HUES6 (cell line): ENCODE measurements at regions not wholly inside any gene's neighbourhood (a gene's known extent, or its start where the extent isn't known, plus 50 kb on each side); places are given as distances from the start of the nearest gene placed in this dataset.
"Not testable (repeated sequence)": the region's sequence is repeated elsewhere in the genome, so short reads cannot be mapped to it uniquely, and the experiment has no call there.

Experiments
- H3K27ac ChIP-seq: 2 replicates; pipeline ENCODE4 v1.7.0; 2013; ENCODE audit warnings: low read depth, mild to moderate bottlenecking, low read length, inconsistent platforms
- H3K27me3 ChIP-seq: 2 replicates; pipeline ENCODE4 v1.6.1; 2013; ENCODE audit warnings: low read length; ENCODE audit not compliant: control insufficient read depth, insufficient read depth
- H3K36me3 ChIP-seq: 2 replicates; pipeline ENCODE4 v1.6.1; 2013; ENCODE audit warnings: low read length; ENCODE audit not compliant: control insufficient read depth, insufficient read depth
- H3K4me1 ChIP-seq: 2 replicates; pipeline ENCODE4 v1.6.1; 2013; ENCODE audit warnings: low read length; ENCODE audit not compliant: control insufficient read depth, insufficient read depth
- H3K4me3 ChIP-seq: 2 replicates; pipeline ENCODE4 v1.5.1; 2013; ENCODE audit warnings: low read depth, low read length
- H3K9ac ChIP-seq: one replicate; pipeline ENCODE4 v1.6.1; 2013; ENCODE audit warnings: mild to moderate bottlenecking, low read length
- H3K9me3 ChIP-seq: 2 replicates; pipeline ENCODE4 v1.6.1; 2013; ENCODE audit warnings: low read depth, low read length; ENCODE audit not compliant: control insufficient read depth, insufficient read depth

- peaks cover 12% of the 10 kb centered on the region for H3K9me3 ChIP-seq
- not testable (repeated sequence) for H3K27me3 ChIP-seq, H3K4me1 ChIP-seq, H3K4me3 ChIP-seq, H3K36me3 ChIP-seq, H3K9ac ChIP-seq, H3K27ac ChIP-seq
Measured at GRCh38 chrX:119296973-119297372, 60.9 kb downstream of the PGRMC1 start.

DNA sequence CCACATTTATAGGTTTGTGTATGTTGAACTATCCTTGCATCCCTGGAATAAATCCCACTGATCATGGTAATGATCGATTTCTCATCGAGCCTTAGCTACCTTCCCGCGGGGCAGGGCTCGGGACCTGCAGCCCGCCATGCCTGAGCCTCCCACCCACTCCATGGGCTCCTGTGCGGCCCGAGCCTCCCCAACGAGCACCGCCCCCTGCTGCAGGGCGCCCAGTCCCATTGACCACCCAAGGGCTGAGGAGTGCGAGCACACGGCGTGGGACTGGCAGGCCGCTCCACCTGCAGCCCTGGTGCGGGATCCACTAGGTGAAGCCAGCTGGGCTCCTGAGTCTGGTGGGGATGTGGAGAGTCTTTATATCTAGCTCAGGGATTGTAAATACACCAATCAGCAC lies 63.7 kb downstream of the PGRMC1 start:
- H3K9me3 ChIP-seq = peaks cover 12% of the 10 kb centered on the region
- not testable (repeated sequence) for H3K27ac ChIP-seq, H3K4me1 ChIP-seq, H3K27me3 ChIP-seq, H3K36me3 ChIP-seq, H3K9ac ChIP-seq, H3K4me3 ChIP-seq

- Histone ChIP-seq H3K27me3 (no peaks in the 10 kb centered on the region), H3K9me3 (peaks cover 2% of the 10 kb centered on the region; the same call in 1 of the 2 replicates), H3K9ac (no peak overlapping the region), H3K4me1 (no peaks in the 10 kb centered on the region; the same call in 1 of the 2 replicates), H3K27ac (no peak overlapping the region), H3K4me3 (no peak overlapping the region), H3K36me3 (no peaks in the 10 kb centered on the region; the same call in 1 of the 2 replicates)
Measured at GRCh38 chrX:119303137-119303536, 67.1 kb downstream of the PGRMC1 start.

DNA sequence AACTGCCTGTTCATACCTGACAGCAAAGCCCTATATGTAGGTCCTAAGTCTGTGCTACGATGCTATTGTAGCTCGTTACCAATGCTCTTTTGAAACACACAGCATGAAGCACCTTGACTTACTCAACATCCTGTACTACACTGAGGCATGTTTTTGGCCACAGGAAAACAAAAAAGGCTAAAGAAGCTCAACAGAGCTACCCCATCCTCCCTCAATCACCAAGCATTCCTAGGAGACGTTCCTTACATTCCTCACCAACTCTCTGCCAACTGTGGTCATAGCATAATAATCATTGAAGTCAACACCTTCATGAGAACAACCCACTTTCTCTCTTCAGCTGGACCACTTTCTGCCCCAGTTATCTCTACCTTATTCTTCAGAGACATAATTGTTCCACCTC lies 73.7 kb upstream of the SLC25A43 start:
- H3K36me3 ChIP-seq = no peaks in the 10 kb centered on the region
- H3K4me3 ChIP-seq = peak overlapping the region; percentile 26; the same call in 1 of the 2 replicates
- no peaks in the 10 kb centered on the region for H3K27me3 ChIP-seq
- peak overlapping the region; percentile 38 for H3K9ac ChIP-seq
- H3K4me1 ChIP-seq = peaks cover 16% of the 10 kb centered on the region; the same call in 1 of the 2 replicates
- H3K27ac ChIP-seq = peak overlapping the region; percentile 54; the same call in 1 of the 2 replicates
- H3K9me3 ChIP-seq = peaks cover 16% of the 10 kb centered on the region; the same call in 1 of the 2 replicates

GRCh38 chrX:119331873-119332272 lies 67.3 kb upstream of the SLC25A43 start:
- H3K9me3 ChIP-seq = peaks cover 14% of the 10 kb centered on the region
- H3K4me3 ChIP-seq, H3K9ac ChIP-seq, H3K36me3 ChIP-seq, H3K27me3 ChIP-seq, H3K27ac ChIP-seq, H3K4me1 ChIP-seq: not testable (repeated sequence)

- H3K27me3 ChIP-seq, H3K27ac ChIP-seq, H3K4me1 ChIP-seq, H3K36me3 ChIP-seq, H3K9ac ChIP-seq, H3K4me3 ChIP-seq: not testable (repeated sequence)
- peaks cover 14% of the 10 kb centered on the region for H3K9me3 ChIP-seq
Measured at GRCh38 chrX:119332855-119333720, 66.0 kb upstream of the SLC25A43 start.

DNA sequence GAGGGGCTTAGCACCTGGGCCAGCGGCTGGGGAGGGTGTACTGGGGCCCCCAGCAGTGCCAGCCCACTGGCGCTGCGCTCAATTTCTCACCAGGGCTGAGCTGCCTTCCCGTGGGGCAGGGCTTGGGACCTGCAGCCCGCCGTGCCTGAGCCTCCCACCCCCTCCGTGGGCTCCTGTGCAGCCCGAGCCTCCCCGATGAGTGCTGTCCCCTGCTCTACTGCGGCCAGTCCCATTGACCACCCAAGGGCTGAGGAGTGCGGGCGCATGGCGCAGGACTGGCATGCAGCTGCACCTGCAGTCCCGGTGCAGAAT lies 65.5 kb upstream of the SLC25A43 start:
- not testable (repeated sequence) for H3K4me1 ChIP-seq

DNA sequence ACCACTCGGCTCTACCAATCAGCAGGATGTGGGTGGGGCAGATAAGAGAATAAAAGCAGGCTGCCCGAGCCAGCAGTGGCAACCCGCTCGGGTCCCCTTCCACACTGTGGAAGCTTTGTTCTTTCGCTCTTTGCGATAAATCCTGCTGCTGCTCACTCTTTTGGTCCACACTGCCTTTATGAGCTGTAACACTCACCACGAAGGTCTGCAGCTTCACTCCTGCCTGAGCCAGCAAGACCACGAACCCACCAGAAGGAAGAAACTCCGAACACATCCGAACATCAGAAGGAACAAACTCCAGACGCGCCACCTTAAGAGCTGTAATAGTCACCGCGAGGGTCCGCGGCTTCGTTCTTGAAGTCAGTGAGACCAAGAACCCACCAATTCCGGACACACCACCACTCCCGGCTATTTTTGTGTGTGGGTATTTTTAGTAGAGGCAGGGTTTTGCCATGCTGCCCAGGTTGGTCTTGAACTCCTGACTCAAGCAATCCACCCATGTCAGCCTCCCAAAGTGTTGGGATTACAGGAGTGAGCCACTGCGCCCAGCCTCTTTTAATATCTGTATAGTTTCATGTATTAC lies 64.6 kb upstream of the SLC25A43 start:
- H3K4me1 ChIP-seq, H3K27ac ChIP-seq, H3K9ac ChIP-seq, H3K27me3 ChIP-seq, H3K36me3 ChIP-seq, H3K4me3 ChIP-seq: not testable (repeated sequence)
- peaks cover 22% of the 10 kb centered on the region for H3K9me3 ChIP-seq

More for the DNA sequence above, 65.5 kb upstream of the SLC25A43 start:
- H3K36me3 ChIP-seq, H3K27me3 ChIP-seq, H3K27ac ChIP-seq, H3K4me3 ChIP-seq, H3K9ac ChIP-seq: not testable (repeated sequence)
- H3K9me3 ChIP-seq = peaks cover 17% of the 10 kb centered on the region

- Histone ChIP-seq H3K27me3 (no peaks in the 10 kb centered on the region; the same call in 1 of the 2 replicates), H3K9me3 (peaks cover 24% of the 10 kb centered on the region), H3K36me3 (no peaks in the 10 kb centered on the region), H3K27ac (no peak overlapping the region), H3K4me3 (no peak overlapping the region), H3K4me1 (no peaks in the 10 kb centered on the region), H3K9ac (no peak overlapping the region)
Measured at GRCh38 chrX:119337201-119337600, 61.9 kb upstream of the SLC25A43 start.

GRCh38 chrX:119340606-119341205 lies 58.4 kb upstream of the SLC25A43 start:
- Histone ChIP-seq H3K27me3 (no peaks in the 10 kb centered on the region; the same call in 1 of the 2 replicates), H3K4me1 (no peaks in the 10 kb centered on the region), H3K4me3 (no peak overlapping the region), H3K9me3 (peaks cover 14% of the 10 kb centered on the region), H3K9ac (no peak overlapping the region), H3K27ac (no peak overlapping the region), H3K36me3 (no peaks in the 10 kb centered on the region)

- no peak overlapping the region for H3K9ac ChIP-seq
- H3K27me3 ChIP-seq = no peaks in the 10 kb centered on the region; the same call in 1 of the 2 replicates
- H3K4me1 ChIP-seq = no peaks in the 10 kb centered on the region
- no peak overlapping the region for H3K4me3 ChIP-seq
- no peaks in the 10 kb centered on the region for H3K36me3 ChIP-seq
- no peak overlapping the region for H3K27ac ChIP-seq
- peaks cover 10% of the 10 kb centered on the region for H3K9me3 ChIP-seq
Measured at GRCh38 chrX:119343856-119344255, 55.3 kb upstream of the SLC25A43 start.
